ENCODE measurements at regions not wholly inside any gene's neighbourhood (a gene's known extent, or its start where the extent isn't known, plus 50 kb on each side); places are given as distances from the start of the nearest gene placed in this dataset.

DNA sequence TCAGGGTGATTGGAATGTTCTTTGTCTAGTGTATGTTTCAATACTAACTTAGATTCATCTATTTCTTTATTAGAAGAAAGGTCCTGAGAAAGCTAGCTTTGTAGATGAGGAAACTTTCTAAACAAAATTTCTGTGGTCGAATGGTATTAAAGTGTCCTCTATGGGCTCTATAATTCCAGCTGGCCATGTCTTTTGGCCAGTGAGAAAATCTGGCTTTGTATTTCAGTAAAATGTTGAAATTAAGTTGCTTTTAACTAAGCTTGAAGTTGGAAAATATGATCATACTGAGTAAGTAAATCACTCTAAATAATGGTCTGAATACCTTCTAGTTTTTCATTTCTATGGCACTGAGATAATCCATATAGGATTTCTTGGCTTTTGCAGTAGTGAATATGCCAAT lies 148.8 kb downstream of the RDH14 start:
- no peak for DNase-seq (ENCODE audit: low spot score in 2 of 2)
- no peak overlapping the region for H3K27ac ChIP-seq
- H3K4me1 ChIP-seq: no peaks in the 10 kb centered on the region
- no peak overlapping the region for H3K4me3 ChIP-seq
- H3K9me3 ChIP-seq: no peaks in the 10 kb centered on the region
- no peaks in the 10 kb centered on the region for H3K36me3 ChIP-seq
- no peak for TF ChIP-seq POLR2AphosphoS5 (IDR thresholded peaks at IDR 0.05)
- TF ChIP-seq, protein P1, sequence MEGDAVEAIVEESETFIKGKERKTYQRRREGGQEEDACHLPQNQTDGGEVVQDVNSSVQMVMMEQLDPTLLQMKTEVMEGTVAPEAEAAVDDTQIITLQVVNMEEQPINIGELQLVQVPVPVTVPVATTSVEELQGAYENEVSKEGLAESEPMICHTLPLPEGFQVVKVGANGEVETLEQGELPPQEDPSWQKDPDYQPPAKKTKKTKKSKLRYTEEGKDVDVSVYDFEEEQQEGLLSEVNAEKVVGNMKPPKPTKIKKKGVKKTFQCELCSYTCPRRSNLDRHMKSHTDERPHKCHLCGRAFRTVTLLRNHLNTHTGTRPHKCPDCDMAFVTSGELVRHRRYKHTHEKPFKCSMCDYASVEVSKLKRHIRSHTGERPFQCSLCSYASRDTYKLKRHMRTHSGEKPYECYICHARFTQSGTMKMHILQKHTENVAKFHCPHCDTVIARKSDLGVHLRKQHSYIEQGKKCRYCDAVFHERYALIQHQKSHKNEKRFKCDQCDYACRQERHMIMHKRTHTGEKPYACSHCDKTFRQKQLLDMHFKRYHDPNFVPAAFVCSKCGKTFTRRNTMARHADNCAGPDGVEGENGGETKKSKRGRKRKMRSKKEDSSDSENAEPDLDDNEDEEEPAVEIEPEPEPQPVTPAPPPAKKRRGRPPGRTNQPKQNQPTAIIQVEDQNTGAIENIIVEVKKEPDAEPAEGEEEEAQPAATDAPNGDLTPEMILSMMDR (IDR thresholded peaks at IDR 0.05): no peak
- no peak for TF ChIP-seq EP300 (IDR thresholded peaks at IDR 0.05)
- 59% methylated on average over 1 of the region's 1 CpG for WGBS
- H3K27me3 ChIP-seq: no peaks in the 10 kb centered on the region

DNA sequence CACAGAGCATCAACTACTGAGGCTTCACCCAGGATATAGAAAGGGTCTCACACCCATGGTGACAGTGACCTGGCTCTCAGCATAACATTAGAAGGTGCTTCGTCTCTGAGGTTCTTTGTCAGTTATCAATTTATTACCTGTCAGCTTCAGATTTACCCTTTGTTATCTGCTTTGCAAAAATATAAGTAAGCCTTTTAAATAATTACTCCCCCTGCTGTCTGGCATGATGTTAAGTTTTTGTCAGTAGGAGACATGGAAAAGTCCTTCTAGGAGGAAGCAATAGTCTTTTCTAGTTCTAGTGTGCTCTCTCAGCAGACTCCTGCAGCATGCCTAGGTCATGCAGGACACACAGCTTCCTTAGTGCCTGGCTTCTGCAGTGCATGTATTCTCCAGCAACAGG lies 149.9 kb downstream of the RDH14 start:
- H3K9me3 ChIP-seq: no peaks in the 10 kb centered on the region
- H3K27ac ChIP-seq: no peak overlapping the region
- WGBS: 83% methylated on average over 1 of the region's 1 CpG
- no peak for DNase-seq (ENCODE audit: low spot score in 2 of 2)
- TF ChIP-seq POLR2A (IDR thresholded peaks at IDR 0.05): no peak
- no peak for TF ChIP-seq POLR2AphosphoS5 (IDR thresholded peaks at IDR 0.05)
- no peak for TF ChIP-seq EP300 (IDR thresholded peaks at IDR 0.05)
- TF ChIP-seq, protein P1 (IDR thresholded peaks at IDR 0.05): no peak
- no peaks in the 10 kb centered on the region for H3K4me1 ChIP-seq
- H3K4me3 ChIP-seq: no peak overlapping the region
- H3K27me3 ChIP-seq: no peaks in the 10 kb centered on the region
- H3K36me3 ChIP-seq: no peaks in the 10 kb centered on the region

- no peak for TF ChIP-seq POLR2AphosphoS5 (IDR thresholded peaks at IDR 0.05)
- TF ChIP-seq, protein P1 (IDR thresholded peaks at IDR 0.05): no peak
- TF ChIP-seq EP300 (IDR thresholded peaks at IDR 0.05): no peak
- TF ChIP-seq POLR2A (IDR thresholded peaks at IDR 0.05): no peak
- Histone ChIP-seq H3K9me3 (no peaks in the 10 kb centered on the region), H3K27ac (no peak overlapping the region), H3K36me3 (no peaks in the 10 kb centered on the region), H3K4me3 (no peak overlapping the region), H3K4me1 (peaks cover 3% of the 10 kb centered on the region), H3K27me3 (no peaks in the 10 kb centered on the region)
- no peak for DNase-seq (ENCODE audit: low spot score in 2 of 2)
- 84% methylated on average over 2 of the region's 2 CpGs for WGBS
These were observed 151.8 kb downstream of the RDH14 start for GRCh38 chr2:18408638-18409037.

DNA sequence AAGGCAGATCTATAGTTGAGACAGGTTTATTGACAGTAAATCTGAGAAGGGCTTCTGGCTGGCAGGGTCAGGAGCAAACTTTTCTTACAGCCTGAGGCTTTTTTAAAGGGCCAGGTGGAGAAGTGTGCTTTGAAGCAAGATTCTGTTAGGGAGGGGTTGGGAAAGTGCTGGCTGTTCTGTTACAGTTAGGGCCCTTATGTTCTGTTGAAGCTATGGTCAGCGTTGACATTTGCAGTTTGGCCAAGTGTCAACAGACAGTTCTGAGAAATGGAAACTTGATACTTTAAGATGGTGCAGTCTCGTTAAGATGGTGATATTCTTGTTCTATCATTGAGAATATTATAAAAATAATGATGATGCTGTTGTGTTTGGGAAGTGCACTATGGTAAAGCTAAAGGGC lies 154.2 kb downstream of the RDH14 start:
- H3K9me3 ChIP-seq: no peaks in the 10 kb centered on the region
- H3K4me3 ChIP-seq: no peak overlapping the region
- WGBS: 77% methylated on average over 2 of the region's 2 CpGs
- TF ChIP-seq, protein P1 (IDR thresholded peaks at IDR 0.05): no peak
- TF ChIP-seq EP300 (IDR thresholded peaks at IDR 0.05) (no peak), POLR2A (IDR thresholded peaks at IDR 0.05) (no peak), POLR2AphosphoS5 (IDR thresholded peaks at IDR 0.05) (no peak)
- no peak overlapping the region for H3K27ac ChIP-seq
- H3K4me1 ChIP-seq: peaks cover 3% of the 10 kb centered on the region
- no peak for DNase-seq (ENCODE audit: low spot score in 2 of 2)
- H3K27me3 ChIP-seq: no peaks in the 10 kb centered on the region
- no peaks in the 10 kb centered on the region for H3K36me3 ChIP-seq

- Histone ChIP-seq H3K36me3 (no peaks in the 10 kb centered on the region), H3K4me3 (no peak overlapping the region), H3K9me3 (no peaks in the 10 kb centered on the region), H3K27ac (no peak overlapping the region), H3K27me3 (no peaks in the 10 kb centered on the region), H3K4me1 (peaks cover 3% of the 10 kb centered on the region)
- no peak for TF ChIP-seq POLR2A (IDR thresholded peaks at IDR 0.05)
- TF ChIP-seq POLR2AphosphoS5 (IDR thresholded peaks at IDR 0.05): no peak
- TF ChIP-seq, protein P1 (IDR thresholded peaks at IDR 0.05): no peak
- no peak for TF ChIP-seq EP300 (IDR thresholded peaks at IDR 0.05)
- no peak for DNase-seq (ENCODE audit: low spot score in 2 of 2)
- 64% methylated on average over 5 of the region's 5 CpGs for WGBS
These were observed 155.7 kb downstream of the RDH14 start for GRCh38 chr2:18404708-18405107.

Data from suprapubic skin (tissue), 4 donors.